ENCODE measurements at regions not wholly inside any gene's neighbourhood (a gene's known extent, or its start where the extent isn't known, plus 50 kb on each side); places are given as distances from the start of the nearest gene placed in this dataset.

DNA sequence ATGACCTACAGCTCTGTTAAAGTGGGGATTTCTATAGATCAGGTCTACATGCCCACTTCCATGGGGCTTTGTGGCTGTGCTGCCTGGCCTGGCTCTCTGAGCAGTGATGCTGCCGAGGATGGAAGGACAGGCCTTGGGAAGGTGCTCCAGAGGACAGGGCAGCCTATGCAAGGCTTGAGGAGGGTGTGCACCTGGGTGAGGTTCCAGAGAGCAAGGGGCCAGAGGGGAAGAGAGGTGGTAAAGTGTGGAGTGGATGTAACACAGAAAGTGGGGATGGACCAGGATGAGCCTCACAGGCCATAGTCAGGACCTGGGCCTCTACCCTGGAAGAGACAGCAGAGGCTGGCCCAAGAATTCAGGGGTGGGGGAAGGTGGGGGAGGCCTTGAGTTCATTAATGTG lies 826.4 kb downstream of the DCDC2C start:
- DNase-seq (ENCODE audit: low read depth, low spot score) = no peak
- POLR2A ChIA-PET = no interaction called here

DNA sequence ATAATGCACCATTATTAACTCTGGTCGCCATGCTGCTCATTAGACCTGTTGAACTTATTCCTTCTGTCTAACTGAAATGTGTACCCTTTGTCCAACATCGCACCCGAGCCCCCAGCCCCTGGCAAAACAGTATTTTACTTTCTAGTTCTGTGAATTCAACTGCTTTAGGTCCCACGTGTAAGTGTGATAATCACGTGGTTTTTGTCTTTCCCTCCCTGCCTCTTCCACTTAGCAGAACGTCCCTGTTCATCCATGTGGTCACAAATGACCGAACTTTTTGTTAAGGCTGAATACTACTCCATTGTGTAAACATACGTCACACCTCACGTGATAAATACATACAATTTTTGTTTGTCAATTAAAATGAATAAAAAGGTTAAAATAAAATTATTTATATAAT lies 826.9 kb downstream of the DCDC2C start:
- Histone ChIP-seq H3K36me3 (ENCODE audit: control insufficient read depth in 2 of 2, insufficient read depth in 2 of 2, low read length in 1 of 2) (no peaks in the 10 kb centered on the region), H3K9me3 (replicated peaks; ENCODE audit: control insufficient read depth, insufficient read depth, low read length) (no peaks in the 10 kb centered on the region), H3K4me1 (ENCODE audit: control insufficient read depth, insufficient read depth, low read length) (no peaks in the 10 kb centered on the region), H3K4me2 (ENCODE audit: control insufficient read depth, insufficient read depth) (no peak overlapping the region), H4K20me1 (ENCODE audit: control insufficient read depth, insufficient read depth) (no peaks in the 10 kb centered on the region), H3K9ac (ENCODE audit: control insufficient read depth, insufficient read depth, low read length) (no peak overlapping the region), H2AFZ (ENCODE audit: control insufficient read depth, low read depth, low read length) (no peak overlapping the region), H3K4me3 (no peak overlapping the region), H3K27ac (ENCODE audit: control insufficient read depth, insufficient read depth) (no peak overlapping the region), H3K79me2 (ENCODE audit: control insufficient read depth, insufficient read depth, low read length) (no peaks in the 10 kb centered on the region), H3K27me3 (replicated peaks in 1 of 2; ENCODE audit: control insufficient read depth in 2 of 2, insufficient read depth in 2 of 2, low read length in 1 of 2) (no peaks in the 10 kb centered on the region)
- BruUV-seq (replicated peaks) = no TSS peak
- RAD21 ChIA-PET (ENCODE audit: unreplicated experiment) = no interaction called here
- POLR2A ChIA-PET = no interaction called here
- CTCF ChIA-PET = no interaction called here
- DNase-seq (ENCODE audit: low read depth, low spot score) (no peak), ATAC-seq (no peak), FAIRE-seq (no peak)
- SMC1A ChIA-PET (ENCODE audit: uncharacterized antibody, unreplicated experiment) = no interaction called here
- in situ Hi-C loops (cut with MboI) = no loop called here
- 8% methylated on average over 9 of the region's 9 CpGs for WGBS (ENCODE audit: insufficient coverage, insufficient replicate concordance, low lambda C conversion rate, missing lambda C conversion rate)
- intact Hi-C loops (cut with micrococcal nuclease; ENCODE audit: unreplicated experiment) = no loop called here
- no peak for TF ChIP-seq RUNX3 (IDR thresholded peaks at IDR 0.05; ENCODE audit: low read length)
- TF ChIP-seq, protein P1, sequence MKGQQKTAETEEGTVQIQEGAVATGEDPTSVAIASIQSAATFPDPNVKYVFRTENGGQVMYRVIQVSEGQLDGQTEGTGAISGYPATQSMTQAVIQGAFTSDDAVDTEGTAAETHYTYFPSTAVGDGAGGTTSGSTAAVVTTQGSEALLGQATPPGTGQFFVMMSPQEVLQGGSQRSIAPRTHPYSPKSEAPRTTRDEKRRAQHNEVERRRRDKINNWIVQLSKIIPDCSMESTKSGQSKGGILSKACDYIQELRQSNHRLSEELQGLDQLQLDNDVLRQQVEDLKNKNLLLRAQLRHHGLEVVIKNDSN (IDR thresholded peaks at IDR 0.05; ENCODE audit: borderline replicate concordance, extremely low read length, insufficient read depth, low read depth, low read length) = no peak
- TF ChIP-seq, protein P2, sequence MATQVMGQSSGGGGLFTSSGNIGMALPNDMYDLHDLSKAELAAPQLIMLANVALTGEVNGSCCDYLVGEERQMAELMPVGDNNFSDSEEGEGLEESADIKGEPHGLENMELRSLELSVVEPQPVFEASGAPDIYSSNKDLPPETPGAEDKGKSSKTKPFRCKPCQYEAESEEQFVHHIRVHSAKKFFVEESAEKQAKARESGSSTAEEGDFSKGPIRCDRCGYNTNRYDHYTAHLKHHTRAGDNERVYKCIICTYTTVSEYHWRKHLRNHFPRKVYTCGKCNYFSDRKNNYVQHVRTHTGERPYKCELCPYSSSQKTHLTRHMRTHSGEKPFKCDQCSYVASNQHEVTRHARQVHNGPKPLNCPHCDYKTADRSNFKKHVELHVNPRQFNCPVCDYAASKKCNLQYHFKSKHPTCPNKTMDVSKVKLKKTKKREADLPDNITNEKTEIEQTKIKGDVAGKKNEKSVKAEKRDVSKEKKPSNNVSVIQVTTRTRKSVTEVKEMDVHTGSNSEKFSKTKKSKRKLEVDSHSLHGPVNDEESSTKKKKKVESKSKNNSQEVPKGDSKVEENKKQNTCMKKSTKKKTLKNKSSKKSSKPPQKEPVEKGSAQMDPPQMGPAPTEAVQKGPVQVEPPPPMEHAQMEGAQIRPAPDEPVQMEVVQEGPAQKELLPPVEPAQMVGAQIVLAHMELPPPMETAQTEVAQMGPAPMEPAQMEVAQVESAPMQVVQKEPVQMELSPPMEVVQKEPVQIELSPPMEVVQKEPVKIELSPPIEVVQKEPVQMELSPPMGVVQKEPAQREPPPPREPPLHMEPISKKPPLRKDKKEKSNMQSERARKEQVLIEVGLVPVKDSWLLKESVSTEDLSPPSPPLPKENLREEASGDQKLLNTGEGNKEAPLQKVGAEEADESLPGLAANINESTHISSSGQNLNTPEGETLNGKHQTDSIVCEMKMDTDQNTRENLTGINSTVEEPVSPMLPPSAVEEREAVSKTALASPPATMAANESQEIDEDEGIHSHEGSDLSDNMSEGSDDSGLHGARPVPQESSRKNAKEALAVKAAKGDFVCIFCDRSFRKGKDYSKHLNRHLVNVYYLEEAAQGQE (IDR thresholded peaks at IDR 0.05; ENCODE audit: low read depth, low read length) = no peak
- TF ChIP-seq, protein P3, sequence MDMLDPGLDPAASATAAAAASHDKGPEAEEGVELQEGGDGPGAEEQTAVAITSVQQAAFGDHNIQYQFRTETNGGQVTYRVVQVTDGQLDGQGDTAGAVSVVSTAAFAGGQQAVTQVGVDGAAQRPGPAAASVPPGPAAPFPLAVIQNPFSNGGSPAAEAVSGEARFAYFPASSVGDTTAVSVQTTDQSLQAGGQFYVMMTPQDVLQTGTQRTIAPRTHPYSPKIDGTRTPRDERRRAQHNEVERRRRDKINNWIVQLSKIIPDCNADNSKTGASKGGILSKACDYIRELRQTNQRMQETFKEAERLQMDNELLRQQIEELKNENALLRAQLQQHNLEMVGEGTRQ (IDR thresholded peaks at IDR 0.05; ENCODE audit: borderline replicate concordance, low read depth, low read length) = no peak
- no peak for TF ChIP-seq HDGF (IDR thresholded peaks at IDR 0.05)
- TF ChIP-seq MYC (IDR thresholded peaks at IDR 0.05; ENCODE audit: insufficient read depth, insufficient read length, insufficient replicate concordance, low read length, severe bottlenecking) = no peak

More for the DNA sequence above, 826.4 kb downstream of the DCDC2C start:
- 31% methylated on average over 1 of the region's 1 CpG for WGBS (ENCODE audit: insufficient coverage, insufficient replicate concordance, low lambda C conversion rate, missing lambda C conversion rate)
- no peak overlapping the region for H3K27ac ChIP-seq (ENCODE audit: control insufficient read depth, insufficient read depth)
- H3K27me3 ChIP-seq (replicated peaks in 1 of 2; ENCODE audit: control insufficient read depth in 2 of 2, insufficient read depth in 2 of 2, low read length in 1 of 2) = no peaks in the 10 kb centered on the region
- no peaks in the 10 kb centered on the region for H3K4me1 ChIP-seq (ENCODE audit: control insufficient read depth, insufficient read depth, low read length)
- no peaks in the 10 kb centered on the region for H3K79me2 ChIP-seq (ENCODE audit: control insufficient read depth, insufficient read depth, low read length)
- no peak overlapping the region for H3K4me3 ChIP-seq
- H3K9ac ChIP-seq (ENCODE audit: control insufficient read depth, insufficient read depth, low read length) = no peak overlapping the region
- CTCF ChIA-PET = no interaction called here
- SMC1A ChIA-PET (ENCODE audit: uncharacterized antibody, unreplicated experiment) = no interaction called here
- no peaks in the 10 kb centered on the region for H3K9me3 ChIP-seq (replicated peaks; ENCODE audit: control insufficient read depth, insufficient read depth, low read length)
- intact Hi-C loops (cut with micrococcal nuclease; ENCODE audit: unreplicated experiment) = no loop called here
- FAIRE-seq (no peak), ATAC-seq (no peak)
- no TSS peak for BruUV-seq (replicated peaks)
- H2AFZ ChIP-seq (ENCODE audit: control insufficient read depth, low read depth, low read length) = no peak overlapping the region
- RAD21 ChIA-PET (ENCODE audit: unreplicated experiment) = no interaction called here
- no peaks in the 10 kb centered on the region for H4K20me1 ChIP-seq (ENCODE audit: control insufficient read depth, insufficient read depth)
- in situ Hi-C loops (cut with MboI) = no loop called here
- TF ChIP-seq CHD1 (IDR thresholded peaks at IDR 0.05; ENCODE audit: low read depth, low read length) = no peak
- TF ChIP-seq HDGF (IDR thresholded peaks at IDR 0.05) = no peak
- no peak for TF ChIP-seq RAD51 (IDR thresholded peaks at IDR 0.05)
- no peak for TF ChIP-seq MTA2 (IDR thresholded peaks at IDR 0.05; ENCODE audit: low read depth)
- no peak for TF ChIP-seq TCF7 (IDR thresholded peaks at IDR 0.05; ENCODE audit: borderline replicate concordance)
- no peak for TF ChIP-seq POU2F2 (IDR thresholded peaks at IDR 0.05; ENCODE audit: borderline replicate concordance, low read depth, low read length)
- TF ChIP-seq MYB (IDR thresholded peaks at IDR 0.05; ENCODE audit: borderline replicate concordance, low read depth, low read length) = no peak
- TF ChIP-seq ZSCAN29 (IDR thresholded peaks at IDR 0.05) = no peak
- no peak for TF ChIP-seq SRF (IDR thresholded peaks at IDR 0.05; ENCODE audit: low read depth in 2 of 2, low read length in 2 of 2)
- TF ChIP-seq WRNIP1 (IDR thresholded peaks at IDR 0.05; ENCODE audit: borderline replicate concordance, low read depth, low read length) = no peak
- no peak for TF ChIP-seq NFXL1 (IDR thresholded peaks at IDR 0.05; ENCODE audit: borderline replicate concordance)
- TF ChIP-seq, protein P4, sequence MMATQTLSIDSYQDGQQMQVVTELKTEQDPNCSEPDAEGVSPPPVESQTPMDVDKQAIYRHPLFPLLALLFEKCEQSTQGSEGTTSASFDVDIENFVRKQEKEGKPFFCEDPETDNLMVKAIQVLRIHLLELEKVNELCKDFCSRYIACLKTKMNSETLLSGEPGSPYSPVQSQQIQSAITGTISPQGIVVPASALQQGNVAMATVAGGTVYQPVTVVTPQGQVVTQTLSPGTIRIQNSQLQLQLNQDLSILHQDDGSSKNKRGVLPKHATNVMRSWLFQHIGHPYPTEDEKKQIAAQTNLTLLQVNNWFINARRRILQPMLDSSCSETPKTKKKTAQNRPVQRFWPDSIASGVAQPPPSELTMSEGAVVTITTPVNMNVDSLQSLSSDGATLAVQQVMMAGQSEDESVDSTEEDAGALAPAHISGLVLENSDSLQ (IDR thresholded peaks at IDR 0.05) = no peak
- no peak overlapping the region for H3K4me2 ChIP-seq (ENCODE audit: control insufficient read depth, insufficient read depth)
- H3K36me3 ChIP-seq (ENCODE audit: control insufficient read depth in 2 of 2, insufficient read depth in 2 of 2, low read length in 1 of 2) = no peaks in the 10 kb centered on the region

Data from GM12878 (cell line).